B cell (primary cell): ENCODE measurements at regions not wholly inside any gene's neighbourhood (a gene's known extent, or its start where the extent isn't known, plus 50 kb on each side); places are given as distances from the start of the nearest gene placed in this dataset.
A peak's percentile ranks its signal among the peaks of the same experiment; 100 is the strongest.
"Not testable (repeated sequence)": the region's sequence is repeated elsewhere in the genome, so short reads cannot be mapped to it uniquely, and the experiment has no call there.

Source experiments
- ATAC-seq: fragments of 200-7000 bp; cut with Tn5 transposase; one replicate; pipeline ENCODE4 v1.10.0; 2021; ENCODE audit warnings: low read depth, mild to moderate bottlenecking, moderate number of reproducible peaks, moderate library complexity
- CTCF ChIA-PET: fragments of 350-600 bp; sonication (Branson Sonifier 250); formaldehyde crosslinking; loops from one replicate; lab custom pipeline; 2021; ENCODE audit warnings: antibody characterized with exemption, inconsistent platforms; lab: Charles Lee
- POLR2A ChIA-PET: fragments of 350-600 bp; sonication (Branson Sonifier 250); formaldehyde crosslinking; loops from one replicate; lab custom pipeline; 2021; ENCODE audit warnings: antibody characterized with exemption; lab: Charles Lee
- DNase-seq: peaks from one replicate; pipeline ENCODE4 v3.0.0; 2013
- H2AFZ ChIP-seq: 2 replicates; pipeline ENCODE4 v1.6.1; 2012; ENCODE audit warnings: mild to moderate bottlenecking, low read depth, low read length; ENCODE audit not compliant: insufficient read depth, poor library complexity, severe bottlenecking
- H3K27ac ChIP-seq, 2 donors: 1 replicate in 1 of 2; 2 replicates in 1 of 2; pipeline ENCODE4 v1.5.1; 2012 to 2013; ENCODE audit warnings: low read length in 2 of 2, mild to moderate bottlenecking in 2 of 2, moderate library complexity in 1 of 2
- H3K27me3 ChIP-seq, 4 experiments: fragments of 200-600 bp in 1 of 4; sonication (generic) in 1 of 4; replicated peaks in 1 of 4; 1 replicate in 2 of 4; 2 replicates in 2 of 4; pipeline versions ENCODE4 v1.6.1 to v1.7.0; 2013 to 2016; ENCODE audit warnings: low read length in 3 of 4, mild to moderate bottlenecking in 2 of 4, mixed read lengths in 1 of 4, moderate library complexity in 1 of 4; ENCODE audit not compliant: insufficient read depth in 4 of 4, control insufficient read depth in 3 of 4; ENCODE audit errors: control extremely low read depth in 1 of 4
- H3K36me3 ChIP-seq, 2 experiments: replicated peaks in 1 of 2; 1 replicate in 1 of 2; 2 replicates in 1 of 2; pipeline versions ENCODE4 v1.6.1 to v1.7.1; 2013; ENCODE audit warnings: low read length in 1 of 2; ENCODE audit not compliant: insufficient read depth in 2 of 2, control insufficient read depth in 1 of 2; ENCODE audit errors: control extremely low read depth in 1 of 2, extremely low read depth in 1 of 2
- H3K4me1 ChIP-seq, 2 donors: fragments of 200-600 bp in 1 of 2; sonication (generic) in 1 of 2; 1 replicate in 1 of 2; 2 replicates in 1 of 2; pipeline versions ENCODE4 v1.5.1 to v1.6.1; 2013 to 2017; ENCODE audit warnings: low read length in 2 of 2; ENCODE audit not compliant: control insufficient read depth in 2 of 2, insufficient read depth in 2 of 2
- H3K4me2 ChIP-seq: replicated peaks from 2 replicates; pipeline ENCODE3; 2012; ENCODE audit warnings: mild to moderate bottlenecking, low read depth, low read length; ENCODE audit not compliant: poor library complexity, severe bottlenecking
- H3K4me3 ChIP-seq, 5 experiments: fragments of 200-600 bp in 1 of 5; sonication (generic) in 1 of 5; 1 replicate in 3 of 5; 2 replicates in 2 of 5; pipeline versions ENCODE4 v1.5.1 to v1.7.0; 2011 to 2016; ENCODE audit warnings: low read length in 4 of 5, mild to moderate bottlenecking in 4 of 5, low read depth in 2 of 5, control low read depth in 1 of 5, moderate library complexity in 1 of 5; ENCODE audit not compliant: insufficient read depth in 1 of 5; ENCODE audit errors: control extremely low read depth in 1 of 5, extremely low read depth in 1 of 5
- H3K79me2 ChIP-seq: fragments of 200-600 bp; sonication (generic); one replicate; pipeline ENCODE4 v1.6.0; 2016; ENCODE audit warnings: low read length; ENCODE audit not compliant: control insufficient read depth, insufficient read depth
- H3K9ac ChIP-seq: fragments of 200-600 bp; sonication (generic); 2 replicates; pipeline ENCODE4 v1.6.1; 2017; ENCODE audit warnings: mild to moderate bottlenecking, low read length, moderate library complexity
- H3K9me3 ChIP-seq, 3 donors: one replicate each; pipeline versions ENCODE4 v1.6.1 to v1.7.1; 2013; ENCODE audit warnings: low read length in 2 of 3; ENCODE audit not compliant: control insufficient read depth in 2 of 3, insufficient read depth in 1 of 3; ENCODE audit errors: control extremely low read depth in 1 of 3
- H4K20me1 ChIP-seq: 2 replicates; pipeline ENCODE4 v1.6.0; 2012; ENCODE audit warnings: mild to moderate bottlenecking, low read length; ENCODE audit not compliant: insufficient read depth, control insufficient read depth, poor library complexity, severe bottlenecking
- H3K27ac Mint-ChIP-seq: one replicate; pipeline ENCODE4 v1.8.0; 2021; ENCODE audit warnings: mixed read lengths
- H3K27me3 Mint-ChIP-seq: one replicate; pipeline ENCODE4 v1.8.0; 2021; ENCODE audit warnings: mixed read lengths
- H3K4me1 Mint-ChIP-seq: one replicate; pipeline ENCODE4 v1.8.0; 2021; ENCODE audit warnings: mixed read lengths
- H3K4me3 Mint-ChIP-seq: one replicate; pipeline ENCODE4 v1.8.0; 2021; ENCODE audit warnings: mixed read lengths
- H3K9me3 Mint-ChIP-seq: one replicate; pipeline ENCODE4 v1.8.0; 2022; ENCODE audit warnings: mixed read lengths; ENCODE audit not compliant: insufficient read depth
- EZH2 ChIP-seq: IDR thresholded peaks from 2 replicates; pipeline ENCODE4 v1.6.1; 2012; ENCODE audit warnings: borderline replicate concordance, low read depth, mild to moderate bottlenecking, moderate library complexity, low read length; ENCODE audit not compliant: insufficient read depth, poor library complexity, severe bottlenecking
- WGBS: methylation state at CpG from one replicate; pipeline ENCODE4 v1.1.5; 2013; ENCODE audit warnings: missing lambda C conversion rate; ENCODE audit not compliant: insufficient coverage; 5-methylcytosine and 5-hydroxymethylcytosine counted together
- intact Hi-C: fragments of 100-400 bp; cut with micrococcal nuclease; formaldehyde crosslinking; loops from one replicate; pipeline ENCODE4 v1.10.0; 2022
- TF ChIP-seq, protein P1 (sequence below): fragments of 200-600 bp; IDR thresholded peaks from one replicate; pipeline ENCODE4 v1.8.0; 2022; ENCODE audit warnings: antibody characterized with exemption, mild to moderate bottlenecking

GRCh38 chr20:30288346-30288745 is 969.1 kb upstream of the DEFB115 start:
- ChIA-PET CTCF (no interaction called here), POLR2A (no interaction called here)
- Histone ChIP-seq H3K79me2 (no peaks in the 10 kb centered on the region), H4K20me1 (no peaks in the 10 kb centered on the region), H3K27me3 (no peaks in the 10 kb centered on the region), H3K27ac (no peak overlapping the region), H3K9me3 (peaks cover 0 to 16% (median 0%) of the 10 kb centered on the region in 3 donors), H2AFZ (no peak overlapping the region), H3K4me1 (peaks cover 0 to 16% of the 10 kb centered on the region in 2 donors), H3K4me2 (no peak overlapping the region), H3K9ac (no peak overlapping the region), H3K36me3 (no peaks in the 10 kb centered on the region), H3K4me3 (no peak overlapping the region)
- intact Hi-C loops, result no loop called here
- 88% methylated on average over 10 of the region's 10 CpGs for WGBS
- Mint-ChIP-seq H3K27ac (peak overlapping the region; percentile 95), H3K4me3 (peak overlapping the region; percentile 91), H3K27me3 (no peaks in the 10 kb centered on the region), H3K9me3 (no peaks in the 10 kb centered on the region), H3K4me1 (peaks cover 13% of the 10 kb centered on the region)
- DNase-seq (no peak), ATAC-seq (no peak)
- TF ChIP-seq, protein P1, sequence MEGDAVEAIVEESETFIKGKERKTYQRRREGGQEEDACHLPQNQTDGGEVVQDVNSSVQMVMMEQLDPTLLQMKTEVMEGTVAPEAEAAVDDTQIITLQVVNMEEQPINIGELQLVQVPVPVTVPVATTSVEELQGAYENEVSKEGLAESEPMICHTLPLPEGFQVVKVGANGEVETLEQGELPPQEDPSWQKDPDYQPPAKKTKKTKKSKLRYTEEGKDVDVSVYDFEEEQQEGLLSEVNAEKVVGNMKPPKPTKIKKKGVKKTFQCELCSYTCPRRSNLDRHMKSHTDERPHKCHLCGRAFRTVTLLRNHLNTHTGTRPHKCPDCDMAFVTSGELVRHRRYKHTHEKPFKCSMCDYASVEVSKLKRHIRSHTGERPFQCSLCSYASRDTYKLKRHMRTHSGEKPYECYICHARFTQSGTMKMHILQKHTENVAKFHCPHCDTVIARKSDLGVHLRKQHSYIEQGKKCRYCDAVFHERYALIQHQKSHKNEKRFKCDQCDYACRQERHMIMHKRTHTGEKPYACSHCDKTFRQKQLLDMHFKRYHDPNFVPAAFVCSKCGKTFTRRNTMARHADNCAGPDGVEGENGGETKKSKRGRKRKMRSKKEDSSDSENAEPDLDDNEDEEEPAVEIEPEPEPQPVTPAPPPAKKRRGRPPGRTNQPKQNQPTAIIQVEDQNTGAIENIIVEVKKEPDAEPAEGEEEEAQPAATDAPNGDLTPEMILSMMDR, result no peak
- TF ChIP-seq EZH2, result no peak

- POLR2A ChIA-PET, H2AFZ ChIP-seq, H3K79me2 ChIP-seq, H3K27me3 ChIP-seq, H3K9me3 Mint-ChIP-seq, intact Hi-C loops, H4K20me1 ChIP-seq, CTCF ChIA-PET, H3K9ac ChIP-seq, H3K9me3 ChIP-seq, ATAC-seq, H3K4me2 ChIP-seq, H3K36me3 ChIP-seq, H3K27ac ChIP-seq, H3K27me3 Mint-ChIP-seq: not testable (repeated sequence)
- Mint-ChIP-seq H3K27ac (peak overlapping the region; percentile 95), H3K4me1 (peaks cover 11% of the 10 kb centered on the region), H3K4me3 (peak overlapping the region; percentile 91)
- peak; percentile 59 for DNase-seq
- WGBS, result 49% methylated on average over 10 of the region's 11 CpGs
- H3K4me3 ChIP-seq, result peak overlapping the region in 2 of 5 experiments; percentile 5 to 15
- H3K4me1 ChIP-seq, result peaks cover 0 to 13% of the 10 kb centered on the region in 2 donors
Observed at GRCh38 chr20:30289049-30289448, 968.4 kb upstream of the DEFB115 start.

- H3K4me3 ChIP-seq, result peak overlapping the region in 3 of 5 experiments; percentile 15 to 26 (median 23)
- H3K36me3 ChIP-seq, H3K9me3 ChIP-seq, H3K9ac ChIP-seq, H3K27me3 Mint-ChIP-seq, POLR2A ChIA-PET, H3K4me2 ChIP-seq, CTCF ChIA-PET, H3K27me3 ChIP-seq, ATAC-seq, H3K79me2 ChIP-seq, H3K4me1 Mint-ChIP-seq, H4K20me1 ChIP-seq, H3K9me3 Mint-ChIP-seq, H3K4me1 ChIP-seq, intact Hi-C loops: not testable (repeated sequence)
- Mint-ChIP-seq H3K27ac (peak overlapping the region; percentile 95), H3K4me3 (peak overlapping the region; percentile 91)
- WGBS, result 68% methylated on average over 24 of the region's 27 CpGs
- peak overlapping the region in 1 of 2 donors; percentile 29 for H3K27ac ChIP-seq
- H2AFZ ChIP-seq, result peak overlapping the region; percentile 22
- peak; percentile 50 for DNase-seq
Observed at GRCh38 chr20:30289711-30290141, 967.7 kb upstream of the DEFB115 start.
